SK-N-SH (cell line): ENCODE measurements at regions not wholly inside any gene's neighbourhood (a gene's known extent, or its start where the extent isn't known, plus 50 kb on each side); places are given as distances from the start of the nearest gene placed in this dataset.

Experiments
- CTCF ChIA-PET: fragments of 300-600, 350-600 bp; formaldehyde crosslinking; extraction: SDS; loops from one replicate; lab custom pipeline; 2021; lab: Yijun Ruan, JAX
- POLR2A ChIA-PET: fragments of 350-600 bp; sonication (Branson Sonifier 250); formaldehyde crosslinking; extraction: SDS; loops from one replicate; lab custom pipeline; 2020; ENCODE audit warnings: antibody characterized with exemption, inconsistent platforms; lab: Yijun Ruan, JAX
- DNase-seq: peaks from one replicate; pipeline ENCODE4 v3.0.0; 2012
- H2AFZ ChIP-seq: fragments of 200-600 bp; sonication (generic); 2 replicates; pipeline ENCODE4 v1.8.1; 2016; ENCODE audit warnings: antibody characterized with exemption, mild to moderate bottlenecking, low read depth
- H3F3A ChIP-seq: fragments of 200-600 bp; sonication (generic); replicated peaks from 2 replicates; pipeline ENCODE3; 2016; ENCODE audit warnings: antibody characterized with exemption, mild to moderate bottlenecking; ENCODE audit not compliant: insufficient read depth
- H3K27ac ChIP-seq, 2 experiments: fragments of 200-500 bp in 1 of 2; fragments of 200-600 bp in 1 of 2; sonication (Bioruptor generic) in 1 of 2; sonication (generic), shearing (Covaris generic) in 1 of 2; 2 replicates each; pipeline versions ENCODE4 v1.5.1 to v1.6.1; 2014 to 2016; ENCODE audit warnings: low read depth in 2 of 2, inconsistent platforms in 1 of 2, low read length in 1 of 2, mild to moderate bottlenecking in 1 of 2, mixed read lengths in 1 of 2
- H3K27me3 ChIP-seq: fragments of 200-600 bp; sonication (generic), shearing (Covaris generic); 2 replicates; pipeline ENCODE4 v1.6.1; 2016; ENCODE audit warnings: mixed run types; ENCODE audit not compliant: insufficient read depth
- H3K36me3 ChIP-seq, 2 experiments: fragments of 200-500 bp in 1 of 2; fragments of 200-600 bp in 1 of 2; sonication (Bioruptor generic) in 1 of 2; sonication (generic) in 1 of 2; replicated peaks in 1 of 2; 2 replicates each; pipeline versions ENCODE3 to v1.5.1; 2014 to 2016; ENCODE audit warnings: low read length in 1 of 2, mild to moderate bottlenecking in 1 of 2; ENCODE audit not compliant: insufficient read depth in 2 of 2, control insufficient read depth in 1 of 2
- H3K4me1 ChIP-seq, 2 experiments: fragments of 200-500 bp in 1 of 2; fragments of 200-600 bp in 1 of 2; sonication (Bioruptor generic) in 1 of 2; sonication (generic), shearing (Covaris generic) in 1 of 2; 2 replicates each; pipeline versions ENCODE4 v1.5.1 to v1.6.1; 2014 to 2016; ENCODE audit warnings: low read depth in 1 of 2, low read length in 1 of 2, mixed run types in 1 of 2; ENCODE audit not compliant: insufficient read depth in 2 of 2, control insufficient read depth in 1 of 2
- H3K4me2 ChIP-seq: fragments of 200-600 bp; sonication (generic), shearing (Covaris generic); 2 replicates; pipeline ENCODE4 v1.6.1; 2017; ENCODE audit warnings: mixed run types
- H3K4me3 ChIP-seq, 2 experiments: fragments of 200-500 bp in 1 of 2; fragments of 200-600 bp in 1 of 2; sonication (Bioruptor generic) in 1 of 2; sonication (generic), shearing (Covaris generic) in 1 of 2; 2 replicates each; pipeline versions ENCODE4 v1.5.1 to v1.8.1; 2014 to 2016; ENCODE audit warnings: low read depth in 2 of 2, inconsistent platforms in 1 of 2, low read length in 1 of 2, mild to moderate bottlenecking in 1 of 2, mixed read lengths in 1 of 2, moderate library complexity in 1 of 2
- H3K79me2 ChIP-seq: fragments of 200-600 bp; sonication (generic); 2 replicates; pipeline ENCODE4 v1.8.1; 2017; ENCODE audit warnings: mild to moderate bottlenecking; ENCODE audit not compliant: insufficient read depth
- H3K9ac ChIP-seq: fragments of 200-600 bp; sonication (generic); 2 replicates; pipeline ENCODE4 v1.6.1; 2017; ENCODE audit warnings: mixed run types
- H3K9me2 ChIP-seq: fragments of 200-600 bp; sonication (generic); 2 replicates; pipeline ENCODE4 v1.6.1; 2017; ENCODE audit warnings: mixed run types
- H3K9me3 ChIP-seq: fragments of 200-600 bp; sonication (generic); 2 replicates; pipeline ENCODE4 v1.6.1; 2017; ENCODE audit warnings: mixed run types, mild to moderate bottlenecking, moderate library complexity
- H4K20me1 ChIP-seq: fragments of 200-600 bp; sonication (generic); 2 replicates; pipeline ENCODE4 v1.6.1; 2017; ENCODE audit warnings: mild to moderate bottlenecking, mixed run types; ENCODE audit not compliant: insufficient read depth
- FOXM1 ChIP-seq: IDR thresholded peaks from 2 replicates; pipeline ENCODE4 v1.4.0; 2012; ENCODE audit warnings: low read depth, mild to moderate bottlenecking
- MXI1 ChIP-seq: IDR thresholded peaks from 2 replicates; pipeline ENCODE4 v1.6.1; 2012; ENCODE audit warnings: mild to moderate bottlenecking, low read depth, low read length, improper control_type of control experiment
- NFIC ChIP-seq: IDR thresholded peaks from 2 replicates; pipeline ENCODE4 v1.4.0; 2012; ENCODE audit warnings: borderline replicate concordance
- RFX5 ChIP-seq: IDR thresholded peaks from 2 replicates; pipeline ENCODE4 v1.6.1; 2012; ENCODE audit warnings: mild to moderate bottlenecking, improper control_type of control experiment, low read length
- RXRA ChIP-seq: IDR thresholded peaks from 2 replicates; pipeline ENCODE4 v1.4.0; 2012; ENCODE audit warnings: low read depth, mild to moderate bottlenecking, borderline replicate concordance
- TAF1 ChIP-seq: IDR thresholded peaks from 2 replicates; pipeline ENCODE4 v1.6.1; 2012; ENCODE audit warnings: low read depth, mild to moderate bottlenecking, low read length, moderate library complexity, borderline replicate concordance
- WGBS: methylation state at CpG from one replicate; pipeline ENCODE4 v1.1.6; 2017; ENCODE audit warnings: low lambda C conversion rate; 5-methylcytosine and 5-hydroxymethylcytosine counted together
- TF ChIP-seq, protein P1 (sequence below): IDR thresholded peaks from 2 replicates; pipeline ENCODE4 v1.6.1; 2012; ENCODE audit warnings: mild to moderate bottlenecking, low read depth, low read length, moderate library complexity
- TF ChIP-seq, protein P2 (sequence below): fragments of 200-600 bp; sonication (generic); IDR thresholded peaks from 2 replicates; pipeline ENCODE4 v1.6.1; 2017; ENCODE audit warnings: antibody characterized with exemption, mild to moderate bottlenecking, moderate library complexity
- TF ChIP-seq, protein P3 (sequence below): IDR thresholded peaks from 2 replicates; pipeline ENCODE4 v1.4.0; 2012; ENCODE audit warnings: low read depth
- TF ChIP-seq, protein P4 (sequence below): IDR thresholded peaks from 2 replicates; pipeline ENCODE4; 2012

DNA sequence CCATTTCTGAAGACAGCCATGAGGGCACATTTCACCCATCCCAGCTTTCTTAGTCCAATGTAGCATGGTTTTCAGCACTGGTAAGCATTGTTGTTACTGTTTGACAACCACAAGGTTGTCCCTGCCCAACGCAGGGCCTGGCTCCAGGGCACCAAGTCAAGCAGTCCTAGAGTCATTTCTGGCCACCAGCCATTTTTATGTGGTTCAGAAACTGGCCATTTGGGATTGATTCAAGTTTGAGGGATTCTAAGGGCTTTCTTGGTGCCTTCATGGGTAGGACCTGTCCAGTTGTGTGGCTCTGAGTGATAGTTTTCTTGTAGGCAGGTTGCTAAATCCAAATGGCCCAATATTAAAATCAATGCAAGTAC, 535.4 kb upstream of the USP24 start (continued):
- TF ChIP-seq, protein P1, sequence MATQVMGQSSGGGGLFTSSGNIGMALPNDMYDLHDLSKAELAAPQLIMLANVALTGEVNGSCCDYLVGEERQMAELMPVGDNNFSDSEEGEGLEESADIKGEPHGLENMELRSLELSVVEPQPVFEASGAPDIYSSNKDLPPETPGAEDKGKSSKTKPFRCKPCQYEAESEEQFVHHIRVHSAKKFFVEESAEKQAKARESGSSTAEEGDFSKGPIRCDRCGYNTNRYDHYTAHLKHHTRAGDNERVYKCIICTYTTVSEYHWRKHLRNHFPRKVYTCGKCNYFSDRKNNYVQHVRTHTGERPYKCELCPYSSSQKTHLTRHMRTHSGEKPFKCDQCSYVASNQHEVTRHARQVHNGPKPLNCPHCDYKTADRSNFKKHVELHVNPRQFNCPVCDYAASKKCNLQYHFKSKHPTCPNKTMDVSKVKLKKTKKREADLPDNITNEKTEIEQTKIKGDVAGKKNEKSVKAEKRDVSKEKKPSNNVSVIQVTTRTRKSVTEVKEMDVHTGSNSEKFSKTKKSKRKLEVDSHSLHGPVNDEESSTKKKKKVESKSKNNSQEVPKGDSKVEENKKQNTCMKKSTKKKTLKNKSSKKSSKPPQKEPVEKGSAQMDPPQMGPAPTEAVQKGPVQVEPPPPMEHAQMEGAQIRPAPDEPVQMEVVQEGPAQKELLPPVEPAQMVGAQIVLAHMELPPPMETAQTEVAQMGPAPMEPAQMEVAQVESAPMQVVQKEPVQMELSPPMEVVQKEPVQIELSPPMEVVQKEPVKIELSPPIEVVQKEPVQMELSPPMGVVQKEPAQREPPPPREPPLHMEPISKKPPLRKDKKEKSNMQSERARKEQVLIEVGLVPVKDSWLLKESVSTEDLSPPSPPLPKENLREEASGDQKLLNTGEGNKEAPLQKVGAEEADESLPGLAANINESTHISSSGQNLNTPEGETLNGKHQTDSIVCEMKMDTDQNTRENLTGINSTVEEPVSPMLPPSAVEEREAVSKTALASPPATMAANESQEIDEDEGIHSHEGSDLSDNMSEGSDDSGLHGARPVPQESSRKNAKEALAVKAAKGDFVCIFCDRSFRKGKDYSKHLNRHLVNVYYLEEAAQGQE, result no peak
- TF ChIP-seq FOXM1 (no peak), MXI1 (no peak), RFX5 (no peak), NFIC (no peak)
- TF ChIP-seq, protein P2, sequence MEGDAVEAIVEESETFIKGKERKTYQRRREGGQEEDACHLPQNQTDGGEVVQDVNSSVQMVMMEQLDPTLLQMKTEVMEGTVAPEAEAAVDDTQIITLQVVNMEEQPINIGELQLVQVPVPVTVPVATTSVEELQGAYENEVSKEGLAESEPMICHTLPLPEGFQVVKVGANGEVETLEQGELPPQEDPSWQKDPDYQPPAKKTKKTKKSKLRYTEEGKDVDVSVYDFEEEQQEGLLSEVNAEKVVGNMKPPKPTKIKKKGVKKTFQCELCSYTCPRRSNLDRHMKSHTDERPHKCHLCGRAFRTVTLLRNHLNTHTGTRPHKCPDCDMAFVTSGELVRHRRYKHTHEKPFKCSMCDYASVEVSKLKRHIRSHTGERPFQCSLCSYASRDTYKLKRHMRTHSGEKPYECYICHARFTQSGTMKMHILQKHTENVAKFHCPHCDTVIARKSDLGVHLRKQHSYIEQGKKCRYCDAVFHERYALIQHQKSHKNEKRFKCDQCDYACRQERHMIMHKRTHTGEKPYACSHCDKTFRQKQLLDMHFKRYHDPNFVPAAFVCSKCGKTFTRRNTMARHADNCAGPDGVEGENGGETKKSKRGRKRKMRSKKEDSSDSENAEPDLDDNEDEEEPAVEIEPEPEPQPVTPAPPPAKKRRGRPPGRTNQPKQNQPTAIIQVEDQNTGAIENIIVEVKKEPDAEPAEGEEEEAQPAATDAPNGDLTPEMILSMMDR, result no peak

DNA sequence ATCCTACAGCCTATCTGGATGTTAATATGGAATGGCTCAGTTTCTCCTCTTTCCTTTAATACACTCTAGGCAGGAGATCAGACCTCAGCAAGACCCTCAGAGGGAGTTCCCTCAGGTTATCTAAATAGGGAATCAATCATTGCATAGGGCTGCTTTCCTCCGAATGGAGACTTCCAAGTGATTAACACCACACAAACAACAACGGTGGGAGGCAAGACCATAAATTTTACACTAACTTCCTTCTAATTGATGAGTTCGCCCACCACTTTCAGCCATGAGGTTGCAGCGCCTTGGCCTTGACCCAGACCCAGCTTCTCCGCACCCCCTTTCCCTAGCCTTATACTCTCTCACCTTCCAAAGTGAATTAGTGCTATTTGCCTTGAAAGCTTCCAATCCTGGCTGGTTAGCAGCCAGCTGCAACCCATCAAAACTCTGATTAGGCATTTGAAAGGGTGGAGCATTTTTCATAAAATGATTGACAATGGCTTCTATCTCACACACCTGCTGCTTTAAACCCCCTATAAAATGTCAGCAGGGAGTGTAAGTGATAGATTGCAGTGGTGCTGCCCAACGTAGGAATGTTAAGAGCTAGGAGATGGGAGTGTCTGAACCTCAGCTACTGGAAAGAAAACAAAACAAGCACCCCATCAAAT, 534.9 kb upstream of the USP24 start:
- CTCF ChIA-PET, result interaction anchor here (0.9 kb wide), 1 partner anchor 295 kb away, joined by 3 read pairs; no protein-coding TSS in a partner anchor
- Histone ChIP-seq H3K36me3 (no peaks in the 10 kb centered on the region), H4K20me1 (no peaks in the 10 kb centered on the region), H3K79me2 (no peaks in the 10 kb centered on the region), H3K9me3 (no peaks in the 10 kb centered on the region), H3K4me1 (no peaks in the 10 kb centered on the region; a peak in 1 of 4 replicates), H3K9me2 (no peaks in the 10 kb centered on the region), H3K4me2 (no peak overlapping the region), H3K4me3 (no peak overlapping the region), H3K9ac (no peak overlapping the region), H3F3A (no peaks in the 10 kb centered on the region), H3K27me3 (no peaks in the 10 kb centered on the region), H3K27ac (no peak overlapping the region; a peak in 1 of 4 replicates), H2AFZ (no peak overlapping the region)
- 83% methylated on average over 6 of the region's 6 CpGs for WGBS
- POLR2A ChIA-PET, result no interaction called here
- no peak for DNase-seq
- TF ChIP-seq, protein P3, sequence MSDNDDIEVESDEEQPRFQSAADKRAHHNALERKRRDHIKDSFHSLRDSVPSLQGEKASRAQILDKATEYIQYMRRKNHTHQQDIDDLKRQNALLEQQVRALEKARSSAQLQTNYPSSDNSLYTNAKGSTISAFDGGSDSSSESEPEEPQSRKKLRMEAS, result no peak
- TF ChIP-seq RXRA, result no peak
- TF ChIP-seq, protein P4, sequence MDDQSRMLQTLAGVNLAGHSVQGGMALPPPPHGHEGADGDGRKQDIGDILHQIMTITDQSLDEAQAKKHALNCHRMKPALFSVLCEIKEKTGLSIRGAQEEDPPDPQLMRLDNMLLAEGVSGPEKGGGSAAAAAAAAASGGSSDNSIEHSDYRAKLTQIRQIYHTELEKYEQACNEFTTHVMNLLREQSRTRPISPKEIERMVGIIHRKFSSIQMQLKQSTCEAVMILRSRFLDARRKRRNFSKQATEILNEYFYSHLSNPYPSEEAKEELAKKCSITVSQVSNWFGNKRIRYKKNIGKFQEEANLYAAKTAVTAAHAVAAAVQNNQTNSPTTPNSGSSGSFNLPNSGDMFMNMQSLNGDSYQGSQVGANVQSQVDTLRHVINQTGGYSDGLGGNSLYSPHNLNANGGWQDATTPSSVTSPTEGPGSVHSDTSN, result no peak
- TF ChIP-seq TAF1, result no peak
